ENCODE measurements at regions not wholly inside any gene's neighbourhood (a gene's known extent, or its start where the extent isn't known, plus 50 kb on each side); places are given as distances from the start of the nearest gene placed in this dataset.
A peak's percentile ranks its signal among the peaks of the same experiment; 100 is the strongest.

DNA sequence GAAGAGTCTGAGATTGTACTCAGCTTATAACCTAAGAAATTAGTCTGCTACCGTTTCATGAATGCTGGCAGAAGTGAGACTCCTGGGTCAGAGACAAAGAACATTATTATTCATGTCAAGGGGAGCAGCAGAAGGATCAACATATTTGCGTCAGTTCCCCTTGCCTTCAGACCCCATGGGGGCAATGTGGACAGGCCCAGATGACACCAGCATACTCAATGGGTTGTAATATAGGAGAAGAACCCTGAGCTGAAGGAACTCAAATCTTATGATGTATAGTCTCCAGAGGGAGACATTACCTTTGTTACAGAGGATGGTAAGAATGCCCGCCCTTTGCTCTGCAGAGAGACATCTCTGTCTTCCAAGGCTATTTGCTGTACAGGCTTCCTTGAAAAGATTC lies 384.4 kb downstream of the EPM2A start:
- 88% methylated on average over 1 of the region's 3 CpGs for WGBS (ENCODE audit: insufficient coverage)
- no peak for ATAC-seq (ENCODE audit: low read depth)
- no peaks in the 10 kb centered on the region for H3K27me3 ChIP-seq (replicated peaks in 1 of 4; ENCODE audit: control extremely low read depth in 1 of 4, control insufficient read depth in 3 of 4, insufficient read depth in 4 of 4, low read length in 3 of 4)
- no peaks in the 10 kb centered on the region for H3K9me3 ChIP-seq (ENCODE audit: control extremely low read depth in 1 of 3, control insufficient read depth in 2 of 3, insufficient read depth in 1 of 3, low read length in 2 of 3)
- no peaks in the 10 kb centered on the region for H4K20me1 ChIP-seq (ENCODE audit: control insufficient read depth, insufficient read depth, low read length, poor library complexity, severe bottlenecking)
- Mint-ChIP-seq H3K4me3 (peak overlapping the region; percentile 6), H3K4me1 (peaks cover 27% of the 10 kb centered on the region), H3K27me3 (no peaks in the 10 kb centered on the region), H3K9me3 (ENCODE audit: insufficient read depth) (no peaks in the 10 kb centered on the region), H3K27ac (no peak overlapping the region)
- TF ChIP-seq, protein P1, sequence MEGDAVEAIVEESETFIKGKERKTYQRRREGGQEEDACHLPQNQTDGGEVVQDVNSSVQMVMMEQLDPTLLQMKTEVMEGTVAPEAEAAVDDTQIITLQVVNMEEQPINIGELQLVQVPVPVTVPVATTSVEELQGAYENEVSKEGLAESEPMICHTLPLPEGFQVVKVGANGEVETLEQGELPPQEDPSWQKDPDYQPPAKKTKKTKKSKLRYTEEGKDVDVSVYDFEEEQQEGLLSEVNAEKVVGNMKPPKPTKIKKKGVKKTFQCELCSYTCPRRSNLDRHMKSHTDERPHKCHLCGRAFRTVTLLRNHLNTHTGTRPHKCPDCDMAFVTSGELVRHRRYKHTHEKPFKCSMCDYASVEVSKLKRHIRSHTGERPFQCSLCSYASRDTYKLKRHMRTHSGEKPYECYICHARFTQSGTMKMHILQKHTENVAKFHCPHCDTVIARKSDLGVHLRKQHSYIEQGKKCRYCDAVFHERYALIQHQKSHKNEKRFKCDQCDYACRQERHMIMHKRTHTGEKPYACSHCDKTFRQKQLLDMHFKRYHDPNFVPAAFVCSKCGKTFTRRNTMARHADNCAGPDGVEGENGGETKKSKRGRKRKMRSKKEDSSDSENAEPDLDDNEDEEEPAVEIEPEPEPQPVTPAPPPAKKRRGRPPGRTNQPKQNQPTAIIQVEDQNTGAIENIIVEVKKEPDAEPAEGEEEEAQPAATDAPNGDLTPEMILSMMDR (IDR thresholded peaks at IDR 0.05): no peak
- TF ChIP-seq EZH2 (IDR thresholded peaks at IDR 0.05; ENCODE audit: borderline replicate concordance, insufficient read depth, low read depth, low read length, poor library complexity, severe bottlenecking): no peak
- H2AFZ ChIP-seq (ENCODE audit: insufficient read depth, low read depth, low read length, poor library complexity, severe bottlenecking): no peak overlapping the region
- H3K4me2 ChIP-seq (replicated peaks; ENCODE audit: low read depth, low read length, poor library complexity, severe bottlenecking): no peak overlapping the region
- DNase-seq: no peak
- ChIA-PET POLR2A (no interaction called here), CTCF (no interaction called here)
- H3K4me3 ChIP-seq (ENCODE audit: control extremely low read depth in 1 of 5, extremely low read depth in 1 of 5, insufficient read depth in 1 of 5, low read depth in 2 of 5, low read length in 4 of 5): no peak overlapping the region
- no peaks in the 10 kb centered on the region for H3K79me2 ChIP-seq (ENCODE audit: control insufficient read depth, insufficient read depth, low read length)
- no peak overlapping the region for H3K9ac ChIP-seq (ENCODE audit: low read length)
- H3K4me1 ChIP-seq (ENCODE audit: control insufficient read depth in 2 of 2, insufficient read depth in 2 of 2, low read length in 2 of 2): peaks cover 3 to 19% of the 10 kb centered on the region in 2 donors
- H3K27ac ChIP-seq (ENCODE audit: low read length in 2 of 2): no peak overlapping the region
- intact Hi-C loops (cut with micrococcal nuclease): no loop called here
- H3K36me3 ChIP-seq (replicated peaks in 1 of 2; ENCODE audit: control extremely low read depth in 1 of 2, control insufficient read depth in 1 of 2, extremely low read depth in 1 of 2, insufficient read depth in 2 of 2, low read length in 1 of 2): no peaks in the 10 kb centered on the region

DNA sequence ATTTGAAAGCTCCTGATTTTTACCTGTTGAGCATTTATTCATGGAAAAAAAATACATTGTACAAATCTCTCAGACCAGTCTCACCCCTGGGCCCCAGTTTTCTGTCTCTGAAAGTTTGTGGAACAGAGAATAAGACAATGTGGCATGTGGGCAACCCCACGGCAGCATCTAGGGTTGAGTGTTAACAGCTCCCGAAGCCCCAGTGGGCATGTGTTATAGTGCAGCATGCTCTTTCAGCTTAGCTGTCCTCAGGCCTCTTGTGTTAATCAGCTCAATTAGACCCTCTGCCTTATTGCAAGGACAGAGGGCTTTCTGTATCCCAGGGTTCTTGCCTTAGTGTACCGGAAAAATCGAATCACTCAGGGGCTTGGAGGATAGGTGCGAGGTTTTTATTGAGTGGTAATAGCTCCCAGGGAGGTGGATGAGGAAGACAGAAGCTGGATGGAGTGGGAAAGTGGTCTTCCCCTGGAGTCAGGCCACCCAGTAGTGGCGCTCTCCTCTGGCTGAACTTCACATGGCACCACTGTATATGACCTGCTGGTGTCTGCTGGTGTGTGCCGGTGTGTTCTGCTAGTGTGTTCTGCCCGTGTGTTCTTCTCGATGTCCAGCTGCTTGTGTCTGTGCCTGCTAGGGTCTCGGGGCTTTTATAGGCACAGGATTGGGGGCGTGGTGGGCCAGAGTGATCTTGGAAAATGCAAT lies 382.8 kb downstream of the EPM2A start:
- H2AFZ ChIP-seq (ENCODE audit: insufficient read depth, low read depth, low read length, poor library complexity, severe bottlenecking): no peak overlapping the region
- H3K36me3 ChIP-seq (replicated peaks in 1 of 2; ENCODE audit: control extremely low read depth in 1 of 2, control insufficient read depth in 1 of 2, extremely low read depth in 1 of 2, insufficient read depth in 2 of 2, low read length in 1 of 2): no peaks in the 10 kb centered on the region
- H3K4me2 ChIP-seq (replicated peaks; ENCODE audit: low read depth, low read length, poor library complexity, severe bottlenecking): no peak overlapping the region
- no peak overlapping the region for H3K27ac ChIP-seq (ENCODE audit: low read length in 2 of 2)
- H3K4me1 ChIP-seq (ENCODE audit: control insufficient read depth in 2 of 2, insufficient read depth in 2 of 2, low read length in 2 of 2): peaks cover 3 to 19% of the 10 kb centered on the region in 2 donors
- H3K9me3 Mint-ChIP-seq (ENCODE audit: insufficient read depth): no peaks in the 10 kb centered on the region
- H3K4me1 Mint-ChIP-seq: peaks cover 27% of the 10 kb centered on the region
- H3K27me3 ChIP-seq (replicated peaks in 1 of 4; ENCODE audit: control extremely low read depth in 1 of 4, control insufficient read depth in 3 of 4, insufficient read depth in 4 of 4, low read length in 3 of 4): no peaks in the 10 kb centered on the region
- H3K27me3 Mint-ChIP-seq: no peaks in the 10 kb centered on the region
- no peak for DNase-seq
- H3K27ac Mint-ChIP-seq: no peak overlapping the region
- H3K9ac ChIP-seq (ENCODE audit: low read length): no peak overlapping the region
- H3K4me3 Mint-ChIP-seq: no peak overlapping the region
- H3K4me3 ChIP-seq (ENCODE audit: control extremely low read depth in 1 of 5, extremely low read depth in 1 of 5, insufficient read depth in 1 of 5, low read depth in 2 of 5, low read length in 4 of 5): no peak overlapping the region
- WGBS (ENCODE audit: insufficient coverage): 98% methylated on average over 8 of the region's 11 CpGs
- intact Hi-C loops (cut with micrococcal nuclease): no loop called here
- no peaks in the 10 kb centered on the region for H3K79me2 ChIP-seq (ENCODE audit: control insufficient read depth, insufficient read depth, low read length)
- no peak for ATAC-seq (ENCODE audit: low read depth)
- TF ChIP-seq, protein P1 (IDR thresholded peaks at IDR 0.05): no peak
- TF ChIP-seq EZH2 (IDR thresholded peaks at IDR 0.05; ENCODE audit: borderline replicate concordance, insufficient read depth, low read depth, low read length, poor library complexity, severe bottlenecking): no peak
- H4K20me1 ChIP-seq (ENCODE audit: control insufficient read depth, insufficient read depth, low read length, poor library complexity, severe bottlenecking): no peaks in the 10 kb centered on the region
- no peaks in the 10 kb centered on the region for H3K9me3 ChIP-seq (ENCODE audit: control extremely low read depth in 1 of 3, control insufficient read depth in 2 of 3, insufficient read depth in 1 of 3, low read length in 2 of 3)
- CTCF ChIA-PET: no interaction called here
- POLR2A ChIA-PET: no interaction called here
